ENCODE measurements at regions not wholly inside any gene's neighbourhood (a gene's known extent, or its start where the extent isn't known, plus 50 kb on each side); places are given as distances from the start of the nearest gene placed in this dataset.

DNA sequence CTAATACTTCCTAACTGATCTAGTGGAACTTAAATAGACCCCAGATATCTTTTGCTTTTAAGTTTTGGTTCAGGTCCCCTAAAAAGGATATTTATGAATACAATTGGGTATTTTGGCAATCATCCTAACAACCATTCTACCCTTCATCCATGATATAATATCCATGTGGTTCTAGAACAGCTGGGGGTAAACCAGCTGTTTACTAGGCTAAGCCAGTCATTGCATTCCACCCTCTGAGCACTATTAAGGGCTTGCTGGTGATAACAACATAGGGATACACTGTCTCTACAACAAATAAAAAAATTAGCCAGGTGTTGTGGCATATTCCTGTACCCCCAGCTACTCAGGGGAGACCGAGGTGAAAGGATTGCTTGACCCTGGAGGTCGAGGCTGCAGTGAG is 54.8 kb upstream of the MAPK10 start:
- no peak for TF ChIP-seq EZH2 (IDR thresholded peaks at IDR 0.05; ENCODE audit: low read depth)
- TF ChIP-seq, protein P1, sequence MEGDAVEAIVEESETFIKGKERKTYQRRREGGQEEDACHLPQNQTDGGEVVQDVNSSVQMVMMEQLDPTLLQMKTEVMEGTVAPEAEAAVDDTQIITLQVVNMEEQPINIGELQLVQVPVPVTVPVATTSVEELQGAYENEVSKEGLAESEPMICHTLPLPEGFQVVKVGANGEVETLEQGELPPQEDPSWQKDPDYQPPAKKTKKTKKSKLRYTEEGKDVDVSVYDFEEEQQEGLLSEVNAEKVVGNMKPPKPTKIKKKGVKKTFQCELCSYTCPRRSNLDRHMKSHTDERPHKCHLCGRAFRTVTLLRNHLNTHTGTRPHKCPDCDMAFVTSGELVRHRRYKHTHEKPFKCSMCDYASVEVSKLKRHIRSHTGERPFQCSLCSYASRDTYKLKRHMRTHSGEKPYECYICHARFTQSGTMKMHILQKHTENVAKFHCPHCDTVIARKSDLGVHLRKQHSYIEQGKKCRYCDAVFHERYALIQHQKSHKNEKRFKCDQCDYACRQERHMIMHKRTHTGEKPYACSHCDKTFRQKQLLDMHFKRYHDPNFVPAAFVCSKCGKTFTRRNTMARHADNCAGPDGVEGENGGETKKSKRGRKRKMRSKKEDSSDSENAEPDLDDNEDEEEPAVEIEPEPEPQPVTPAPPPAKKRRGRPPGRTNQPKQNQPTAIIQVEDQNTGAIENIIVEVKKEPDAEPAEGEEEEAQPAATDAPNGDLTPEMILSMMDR (conservative IDR thresholded peaks at IDR 0.05): no peak
